HT1080 (cell line): ENCODE measurements at regions not wholly inside any gene's neighbourhood (a gene's known extent, or its start where the extent isn't known, plus 50 kb on each side); places are given as distances from the start of the nearest gene placed in this dataset.

Experiments used
- DNase-seq: peaks from one replicate; pipeline ENCODE4 v3.0.0-alpha.2; 2015; ENCODE audit warnings: low read depth

DNA sequence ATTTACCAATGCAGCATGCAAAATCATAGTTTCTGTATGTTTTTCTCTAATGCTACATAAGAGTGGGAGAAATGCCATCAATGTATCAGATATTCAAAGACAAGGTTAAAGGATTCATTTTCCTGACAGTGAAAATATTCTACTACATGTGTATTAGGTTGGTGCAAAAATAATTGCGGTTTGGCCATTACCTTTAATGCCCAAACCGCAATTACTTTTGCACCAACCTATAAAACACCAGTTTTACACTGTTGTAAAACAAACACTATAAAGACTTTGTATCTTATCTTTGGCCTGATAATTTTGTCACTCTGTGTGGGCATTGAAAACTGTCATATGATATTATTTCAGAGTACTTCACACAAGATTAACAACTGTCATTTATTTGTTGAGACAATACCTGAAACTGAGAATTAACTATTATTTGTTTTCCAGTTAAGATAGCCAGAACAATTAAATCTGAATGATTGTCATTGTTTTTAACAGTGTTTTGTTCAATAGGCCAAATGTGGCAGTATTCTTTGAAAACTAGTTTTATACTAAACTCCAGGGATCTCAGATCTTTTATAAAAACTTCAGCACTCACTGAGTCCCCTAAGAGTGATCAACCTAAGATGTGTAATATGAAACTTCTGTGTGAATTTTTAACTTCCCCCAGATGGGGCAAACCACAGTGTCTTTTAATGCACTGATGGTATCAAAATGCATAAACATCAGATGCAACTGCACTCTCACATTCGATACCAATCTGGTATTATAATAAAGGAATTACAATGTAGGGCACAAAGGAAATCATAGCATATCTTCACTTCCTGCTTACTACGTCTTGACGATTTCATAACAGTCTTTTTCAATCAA, 53.8 kb upstream of the FBN2 start:
- no peak for DNase-seq

- DNase-seq = no peak
These were observed 58.0 kb upstream of the FBN2 start for GRCh38 chr5:128596071-128596470.

GRCh38 chr5:128597156-128597555, 59.1 kb upstream of the FBN2 start:
- no peak for DNase-seq

GRCh38 chr5:128613128-128613527, 75.1 kb upstream of the FBN2 start:
- DNase-seq = peak; percentile 25

GRCh38 chr5:128613766-128614165, 75.7 kb upstream of the FBN2 start:
- DNase-seq = no peak

- DNase-seq = no peak
These were observed 77.5 kb upstream of the FBN2 start for GRCh38 chr5:128615578-128615977.

DNA sequence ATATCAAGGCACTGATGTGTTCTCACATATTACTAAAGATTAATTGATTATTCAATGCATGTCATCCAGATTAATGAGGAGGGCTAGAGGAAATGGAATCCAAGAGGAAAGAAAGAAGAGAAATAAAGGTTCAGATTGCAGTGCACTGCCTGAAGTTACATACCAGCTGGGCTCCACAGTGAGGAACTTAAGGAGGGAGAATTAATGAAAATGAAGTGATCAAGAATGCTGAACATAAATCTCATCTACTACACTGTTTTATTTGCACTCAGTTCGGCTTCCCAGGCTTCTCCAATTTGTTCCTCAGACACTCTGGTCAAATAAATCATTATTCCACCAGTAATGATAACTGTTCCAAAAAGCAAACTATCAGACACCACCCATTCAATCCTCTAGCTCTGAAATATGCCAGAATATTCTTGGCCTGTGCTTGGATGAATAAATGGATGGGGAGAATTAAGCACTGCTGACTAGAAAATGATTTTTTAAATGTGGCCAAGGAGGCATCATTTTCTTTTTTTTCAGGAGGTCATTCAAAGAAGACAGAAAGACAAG, 88.6 kb upstream of the FBN2 start:
- DNase-seq = no peak

GRCh38 chr5:128627939-128628338, 89.9 kb upstream of the FBN2 start:
- DNase-seq = no peak

GRCh38 chr5:128629157-128629556, 91.1 kb upstream of the FBN2 start:
- no peak for DNase-seq

- DNase-seq = no peak
These were observed 92.1 kb upstream of the FBN2 start for GRCh38 chr5:128630121-128630520.

DNA sequence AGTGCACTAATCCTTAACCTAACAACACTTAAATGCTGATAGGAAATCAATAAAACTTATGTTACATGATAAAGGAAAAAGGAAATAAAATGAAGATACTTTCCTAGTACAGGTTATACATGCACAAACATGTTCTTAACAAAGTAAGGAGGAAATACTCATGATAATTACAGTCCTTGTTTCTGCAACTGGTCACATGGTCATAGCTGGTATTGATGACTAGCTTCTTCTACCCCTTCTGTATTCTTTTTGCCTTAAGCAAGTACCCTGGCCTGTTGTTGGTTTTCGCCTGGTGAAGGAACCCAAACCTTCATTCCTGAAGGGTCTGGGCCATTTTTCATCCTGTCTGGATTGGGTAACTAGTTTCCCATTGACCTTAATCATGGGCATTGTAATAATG, 93.7 kb upstream of the FBN2 start:
- DNase-seq = no peak

- peak; percentile 89 for DNase-seq
These were observed 94.2 kb upstream of the FBN2 start for GRCh38 chr5:128632264-128632663.

GRCh38 chr5:128633901-128634300, 95.9 kb upstream of the FBN2 start:
- peak; percentile 21 for DNase-seq

- no peak for DNase-seq
These were observed 97.3 kb upstream of the FBN2 start for GRCh38 chr5:128635379-128635778.

- no peak for DNase-seq
These were observed 98.3 kb upstream of the FBN2 start for GRCh38 chr5:128636361-128636760.

GRCh38 chr5:128637031-128637430, 99.0 kb upstream of the FBN2 start:
- no peak for DNase-seq

- DNase-seq = no peak
These were observed 103.8 kb upstream of the FBN2 start for GRCh38 chr5:128641861-128642260.

DNA sequence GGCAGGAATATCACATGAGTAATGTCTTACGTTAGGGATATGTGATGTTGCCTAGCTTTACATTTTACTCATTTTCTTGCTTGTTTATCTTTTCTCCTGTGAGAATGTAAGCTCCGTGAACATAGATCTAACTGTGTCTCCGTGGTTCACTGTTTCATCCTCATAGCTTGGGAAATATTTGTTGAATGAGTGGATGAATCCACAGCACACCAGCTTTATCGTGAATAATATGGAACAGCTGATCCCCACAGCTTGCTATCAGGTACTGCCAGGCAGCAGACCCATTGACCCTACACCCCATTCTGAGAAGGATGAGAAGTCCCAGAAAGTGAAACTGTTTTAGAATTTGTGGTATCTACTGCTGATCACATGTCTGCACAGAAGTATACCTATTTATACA, 106.8 kb upstream of the FBN2 start:
- peak; percentile 36 for DNase-seq

GRCh38 chr5:128645581-128645980, 107.5 kb upstream of the FBN2 start:
- no peak for DNase-seq

DNA sequence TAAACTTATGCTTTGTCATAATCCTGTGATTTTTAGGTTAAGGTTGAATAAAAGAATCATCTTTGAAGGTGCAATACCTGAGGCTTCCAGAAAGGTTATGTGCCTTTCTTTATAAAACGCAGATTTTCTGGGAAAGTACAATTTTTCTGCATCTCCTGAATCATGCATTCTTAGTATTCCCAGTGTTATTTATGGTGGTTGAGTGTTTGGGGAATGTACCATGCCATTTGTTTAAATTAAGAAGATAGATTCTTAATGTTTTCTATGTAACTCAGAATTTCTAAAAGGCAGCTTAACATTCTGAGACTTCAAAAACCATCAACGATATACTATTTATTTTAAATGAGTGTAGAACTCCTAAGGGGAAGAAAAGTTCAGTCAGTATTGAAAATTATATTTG, 108.1 kb upstream of the FBN2 start:
- no peak for DNase-seq

- no peak for DNase-seq
These were observed 111.1 kb upstream of the FBN2 start for GRCh38 chr5:128649192-128649591.

DNA sequence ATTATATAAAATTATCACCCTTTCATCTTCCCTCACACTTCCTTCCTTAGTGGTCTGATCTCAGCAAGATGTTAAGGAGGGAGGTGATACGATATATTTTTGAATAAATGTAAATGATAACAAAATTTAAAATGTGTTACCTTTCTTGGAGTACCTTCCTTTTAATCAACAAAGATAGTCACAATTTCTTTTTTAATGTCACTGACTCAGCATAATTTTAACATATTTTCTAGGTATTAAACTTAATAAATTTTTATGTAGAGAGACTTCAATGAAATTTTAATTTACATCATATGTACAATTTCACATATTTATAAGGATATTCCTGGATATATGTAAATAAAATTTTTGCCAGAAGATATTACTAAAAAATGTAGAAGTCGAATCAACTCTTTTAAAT, 125.0 kb upstream of the FBN2 start:
- DNase-seq = no peak

DNA sequence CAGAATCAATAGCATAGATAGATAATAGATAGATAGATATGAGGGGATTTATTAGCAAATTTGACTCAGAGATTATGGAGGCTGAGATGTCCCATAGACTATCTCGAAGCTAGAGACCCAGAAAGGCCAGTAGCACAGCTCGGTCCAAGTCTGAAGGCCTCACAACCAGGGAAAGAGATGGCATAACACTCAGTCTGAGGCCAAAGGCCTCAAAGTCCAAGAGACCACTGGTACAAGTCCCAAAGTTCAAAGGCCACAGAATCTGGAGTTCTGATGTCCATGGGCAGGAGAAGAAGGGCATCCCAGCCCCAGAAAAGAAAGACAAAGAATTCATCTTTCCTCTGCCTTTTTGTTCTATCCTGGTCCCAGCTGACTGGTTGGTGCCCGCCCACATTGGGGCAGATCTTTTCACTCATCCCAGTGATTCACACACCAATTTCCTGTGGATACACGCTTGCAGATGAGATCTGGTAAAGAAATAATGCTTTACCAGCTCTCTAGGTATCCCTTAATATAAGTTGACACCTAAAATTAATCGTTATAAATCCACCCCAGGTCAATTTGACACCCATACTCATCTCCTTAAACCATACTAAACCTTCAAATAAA, 127.8 kb upstream of the FBN2 start:
- DNase-seq = peak; percentile 42
